Activated T-helper 2 cell treated with anti-CD3 and anti-CD28 coated beads, Interferon-gamma antibody, Interleukin-2, Interleukin-4, amounts not matched to agents 10 μg/mL and 5 μg/mL and 100 μg/mL, durations not matched to agents 14 hours and 24 hours and 36 hours (primary cell): ENCODE measurements at regions not wholly inside any gene's neighbourhood (a gene's known extent, or its start where the extent isn't known, plus 50 kb on each side); places are given as distances from the start of the nearest gene placed in this dataset.
"Not testable (repeated sequence)": the region's sequence is repeated elsewhere in the genome, so short reads cannot be mapped to it uniquely, and the experiment has no call there.

ENCODE experiments used
- DNase-seq: peaks from one replicate; pipeline ENCODE4 v3.0.0; 2021; ENCODE audit warnings: low spot score
- H3K27ac Mint-ChIP-seq: one replicate; pipeline ENCODE4 v1.8.0; 2021; ENCODE audit warnings: mixed read lengths
- H3K27me3 Mint-ChIP-seq: one replicate; pipeline ENCODE4 v1.8.0; 2021; ENCODE audit warnings: low read depth, mixed read lengths
- H3K36me3 Mint-ChIP-seq: one replicate; pipeline ENCODE4 v1.8.0; 2021; ENCODE audit warnings: low read depth, mixed read lengths
- H3K4me1 Mint-ChIP-seq: one replicate; pipeline ENCODE4 v1.8.0; 2021; ENCODE audit warnings: low read depth, mixed read lengths
- H3K4me3 Mint-ChIP-seq: one replicate; pipeline ENCODE4 v1.8.0; 2021; ENCODE audit warnings: low read depth, mild to moderate bottlenecking, moderate library complexity, mixed read lengths
- H3K9me3 Mint-ChIP-seq: one replicate; pipeline ENCODE4 v1.8.0; 2021; ENCODE audit warnings: mixed read lengths
- intact Hi-C: fragments of 100-400 bp; cut with micrococcal nuclease; formaldehyde crosslinking; loops from one replicate; pipeline ENCODE4 v1.15.1; 2023

- intact Hi-C loops: no loop called here
- no peaks in the 10 kb centered on the region for H3K27me3 Mint-ChIP-seq
- H3K4me1 Mint-ChIP-seq: no peaks in the 10 kb centered on the region
- no peak for DNase-seq
- H3K4me3 Mint-ChIP-seq: no peak overlapping the region
- no peaks in the 10 kb centered on the region for H3K36me3 Mint-ChIP-seq
- H3K9me3 Mint-ChIP-seq: peaks cover 17% of the 10 kb centered on the region
- H3K27ac Mint-ChIP-seq: no peak overlapping the region
These were observed 445.2 kb downstream of the ZBBX start for GRCh38 chr3:166934879-166935278.

GRCh38 chr3:166917437-166917836 lies 462.7 kb downstream of the ZBBX start:
- peaks cover 67% of the 10 kb centered on the region for H3K9me3 Mint-ChIP-seq

GRCh38 chr3:166902374-166902773 lies 477.7 kb downstream of the ZBBX start:
- H3K27me3 Mint-ChIP-seq: no peaks in the 10 kb centered on the region
- H3K27ac Mint-ChIP-seq: no peak overlapping the region
- DNase-seq: no peak
- intact Hi-C loops: no loop called here
- no peaks in the 10 kb centered on the region for H3K36me3 Mint-ChIP-seq
- H3K4me3 Mint-ChIP-seq: no peak overlapping the region
- H3K4me1 Mint-ChIP-seq: no peaks in the 10 kb centered on the region
- H3K9me3 Mint-ChIP-seq: peaks cover 42% of the 10 kb centered on the region

More at GRCh38 chr3:166917437-166917836, 462.7 kb downstream of the ZBBX start:
- Mint-ChIP-seq H3K27ac (no peak overlapping the region), H3K27me3 (no peaks in the 10 kb centered on the region), H3K4me3 (no peak overlapping the region), H3K36me3 (no peaks in the 10 kb centered on the region), H3K4me1 (no peaks in the 10 kb centered on the region)
- intact Hi-C loops: no loop called here
- DNase-seq: no peak

- H3K4me1 Mint-ChIP-seq: no peaks in the 10 kb centered on the region
- no peak overlapping the region for H3K27ac Mint-ChIP-seq
- no peaks in the 10 kb centered on the region for H3K27me3 Mint-ChIP-seq
- intact Hi-C loops: no loop called here
- H3K4me3 Mint-ChIP-seq: no peak overlapping the region
- peaks cover 30% of the 10 kb centered on the region for H3K9me3 Mint-ChIP-seq
- no peaks in the 10 kb centered on the region for H3K36me3 Mint-ChIP-seq
- DNase-seq: no peak
These were observed 479.1 kb downstream of the ZBBX start for GRCh38 chr3:166900866-166901577.

GRCh38 chr3:166897811-166898210 lies 482.3 kb downstream of the ZBBX start:
- H3K27me3 Mint-ChIP-seq: no peaks in the 10 kb centered on the region
- no peak overlapping the region for H3K4me3 Mint-ChIP-seq
- H3K4me1 Mint-ChIP-seq: no peaks in the 10 kb centered on the region
- H3K27ac Mint-ChIP-seq: no peak overlapping the region
- H3K36me3 Mint-ChIP-seq: no peaks in the 10 kb centered on the region
- peaks cover 10% of the 10 kb centered on the region for H3K9me3 Mint-ChIP-seq
- intact Hi-C loops: no loop called here
- DNase-seq: no peak

- DNase-seq: no peak
- intact Hi-C loops: no loop called here
- no peaks in the 10 kb centered on the region for H3K4me1 Mint-ChIP-seq
- no peaks in the 10 kb centered on the region for H3K27me3 Mint-ChIP-seq
- peaks cover 12% of the 10 kb centered on the region for H3K9me3 Mint-ChIP-seq
- no peaks in the 10 kb centered on the region for H3K36me3 Mint-ChIP-seq
- no peak overlapping the region for H3K4me3 Mint-ChIP-seq
- H3K27ac Mint-ChIP-seq: no peak overlapping the region
These were observed 490.9 kb downstream of the ZBBX start for GRCh38 chr3:166889241-166889640.

GRCh38 chr3:166879661-166880060 lies 500.4 kb downstream of the ZBBX start:
- H3K9me3 Mint-ChIP-seq: peaks cover 10% of the 10 kb centered on the region
- no peaks in the 10 kb centered on the region for H3K27me3 Mint-ChIP-seq

GRCh38 chr3:166877971-166878370 lies 502.1 kb downstream of the ZBBX start:
- no peaks in the 10 kb centered on the region for H3K4me1 Mint-ChIP-seq
- intact Hi-C loops: no loop called here
- H3K27ac Mint-ChIP-seq: no peak overlapping the region
- H3K9me3 Mint-ChIP-seq: peaks cover 16% of the 10 kb centered on the region
- H3K4me3 Mint-ChIP-seq: no peak overlapping the region
- no peaks in the 10 kb centered on the region for H3K27me3 Mint-ChIP-seq
- DNase-seq: no peak
- no peaks in the 10 kb centered on the region for H3K36me3 Mint-ChIP-seq

More at GRCh38 chr3:166879661-166880060, 500.4 kb downstream of the ZBBX start:
- Mint-ChIP-seq H3K36me3 (no peaks in the 10 kb centered on the region), H3K4me3 (no peak overlapping the region), H3K27ac (no peak overlapping the region), H3K4me1 (no peaks in the 10 kb centered on the region)
- DNase-seq: no peak
- intact Hi-C loops: no loop called here

- Mint-ChIP-seq H3K4me3 (no peak overlapping the region), H3K4me1 (no peaks in the 10 kb centered on the region), H3K36me3 (no peaks in the 10 kb centered on the region), H3K27ac (no peak overlapping the region), H3K9me3 (peaks cover 16% of the 10 kb centered on the region), H3K27me3 (no peaks in the 10 kb centered on the region)
- intact Hi-C loops: no loop called here
- no peak for DNase-seq
These were observed 515.3 kb downstream of the ZBBX start for GRCh38 chr3:166864473-166865467.

GRCh38 chr3:166860217-166860616 lies 519.9 kb downstream of the ZBBX start:
- H3K27me3 Mint-ChIP-seq: no peaks in the 10 kb centered on the region
- no peak overlapping the region for H3K27ac Mint-ChIP-seq
- H3K4me1 Mint-ChIP-seq: no peaks in the 10 kb centered on the region
- intact Hi-C loops: no loop called here
- no peak for DNase-seq
- H3K4me3 Mint-ChIP-seq: no peak overlapping the region
- H3K36me3 Mint-ChIP-seq: no peaks in the 10 kb centered on the region
- peaks cover 4% of the 10 kb centered on the region for H3K9me3 Mint-ChIP-seq

- intact Hi-C loops: no loop called here
- Mint-ChIP-seq H3K4me1 (no peaks in the 10 kb centered on the region), H3K4me3 (no peak overlapping the region), H3K27me3 (no peaks in the 10 kb centered on the region), H3K36me3 (no peaks in the 10 kb centered on the region), H3K9me3 (peaks cover 9% of the 10 kb centered on the region), H3K27ac (no peak overlapping the region)
- DNase-seq: no peak
These were observed 535.8 kb downstream of the ZBBX start for GRCh38 chr3:166844329-166844728.

GRCh38 chr3:166842784-166843183 lies 537.3 kb downstream of the ZBBX start:
- DNase-seq, intact Hi-C loops, H3K36me3 Mint-ChIP-seq, H3K27me3 Mint-ChIP-seq, H3K4me1 Mint-ChIP-seq, H3K4me3 Mint-ChIP-seq, H3K27ac Mint-ChIP-seq, H3K9me3 Mint-ChIP-seq: not testable (repeated sequence)

- intact Hi-C loops: no loop called here
- DNase-seq: no peak
- no peak overlapping the region for H3K27ac Mint-ChIP-seq
- no peak overlapping the region for H3K4me3 Mint-ChIP-seq
- H3K27me3 Mint-ChIP-seq: no peaks in the 10 kb centered on the region
- no peaks in the 10 kb centered on the region for H3K9me3 Mint-ChIP-seq
- H3K36me3 Mint-ChIP-seq: no peaks in the 10 kb centered on the region
- H3K4me1 Mint-ChIP-seq: no peaks in the 10 kb centered on the region
These were observed 542.6 kb downstream of the ZBBX start for GRCh38 chr3:166837535-166837934.
